GM23248 (cell line): ENCODE measurements at regions not wholly inside any gene's neighbourhood (a gene's known extent, or its start where the extent isn't known, plus 50 kb on each side); places are given as distances from the start of the nearest gene placed in this dataset.

Source experiments
- DNase-seq: peaks from one replicate; pipeline ENCODE4 v3.0.0-alpha.2; 2015
- H2AFZ ChIP-seq: fragments of 200-600 bp; sonication (generic); 2 replicates; pipeline ENCODE4 v1.6.1; 2016; ENCODE audit warnings: antibody characterized with exemption
- H3F3A ChIP-seq: fragments of 200-600 bp; sonication (generic); 2 replicates; pipeline ENCODE4 v1.6.1; 2016; ENCODE audit warnings: mild to moderate bottlenecking, antibody characterized with exemption, mixed run types; ENCODE audit not compliant: insufficient read depth
- H3K27ac ChIP-seq: fragments of 200-600 bp; sonication (generic); 2 replicates; pipeline ENCODE4 v1.5.1; 2016; ENCODE audit warnings: mild to moderate bottlenecking
- H3K27me3 ChIP-seq: fragments of 200-600 bp; sonication (generic); replicated peaks from 2 replicates; pipeline ENCODE4 v1.6.1; 2016; ENCODE audit warnings: mild to moderate bottlenecking; ENCODE audit not compliant: insufficient read depth
- H3K36me3 ChIP-seq: fragments of 200-600 bp; sonication (generic); 2 replicates; pipeline ENCODE4 v1.6.1; 2016; ENCODE audit warnings: low read depth, mild to moderate bottlenecking
- H3K4me1 ChIP-seq: fragments of 200-600 bp; sonication (generic); 2 replicates; pipeline ENCODE4 v1.6.1; 2016; ENCODE audit warnings: mild to moderate bottlenecking; ENCODE audit not compliant: insufficient read depth
- H3K4me2 ChIP-seq: fragments of 200-600 bp; sonication (generic); one replicate; pipeline ENCODE4 v1.6.1; 2016; ENCODE audit warnings: mild to moderate bottlenecking; ENCODE audit not compliant: unreplicated experiment
- H3K4me3 ChIP-seq: fragments of 200-600 bp; sonication (generic); 2 replicates; pipeline ENCODE4 v1.5.1; 2016; ENCODE audit warnings: mild to moderate bottlenecking
- H3K79me2 ChIP-seq: fragments of 200-600 bp; sonication (generic); 2 replicates; pipeline ENCODE4 v1.6.1; 2016; ENCODE audit warnings: mild to moderate bottlenecking; ENCODE audit not compliant: insufficient read depth
- H3K9ac ChIP-seq: fragments of 200-600 bp; sonication (generic); 2 replicates; pipeline ENCODE4 v1.6.1; 2016; ENCODE audit warnings: mild to moderate bottlenecking
- H3K9me2 ChIP-seq: fragments of 200-600 bp; sonication (generic); 2 replicates; pipeline ENCODE4 v1.6.1; 2016; ENCODE audit warnings: mixed run types, mild to moderate bottlenecking, moderate library complexity; ENCODE audit not compliant: insufficient read depth
- H3K9me3 ChIP-seq: fragments of 200-600 bp; sonication (generic); one replicate; pipeline ENCODE4 v1.6.1; 2017; ENCODE audit warnings: low read depth
- H4K20me1 ChIP-seq: fragments of 200-600 bp; sonication (generic); 2 replicates; pipeline ENCODE4 v1.6.0; 2016; ENCODE audit not compliant: insufficient read depth
- EZH2 ChIP-seq: fragments of 200-600 bp; sonication (generic); IDR thresholded peaks from 2 replicates; pipeline ENCODE4 v1.6.1; 2018; ENCODE audit warnings: antibody characterized with exemption, mild to moderate bottlenecking; ENCODE audit not compliant: insufficient read depth, poor library complexity, severe bottlenecking
- EZH2phosphoT487 ChIP-seq: fragments of 200-600 bp; sonication (generic); IDR thresholded peaks from 2 replicates; pipeline ENCODE4 v1.6.1; 2018; ENCODE audit warnings: antibody characterized with exemption, moderate library complexity, mild to moderate bottlenecking, low read depth; ENCODE audit not compliant: insufficient read depth
- WGBS, 2 experiments: methylation state at CpG; one replicate each; pipeline ENCODE4 v1.1.6; 2015 to 2017; ENCODE audit warnings: low lambda C conversion rate in 2 of 2, low coverage in 1 of 2; ENCODE audit errors: missing lambda C conversion rate in 2 of 2; 5-methylcytosine and 5-hydroxymethylcytosine counted together
- in situ Hi-C: fragments of 300-500 bp; cut with MboI; formaldehyde crosslinking; loops from 2 replicates; pipeline ENCODE4 v1.15.0; 2020

GRCh38 chr10:128529225-128529624, 403.0 kb upstream of the MKI67 start:
- H3K4me2 ChIP-seq = no peak overlapping the region

GRCh38 chr10:128530301-128530700, 404.1 kb upstream of the MKI67 start:
- Histone ChIP-seq H3K9me2 (no peaks in the 10 kb centered on the region), H3K27me3 (no peaks in the 10 kb centered on the region), H3K9ac (no peak overlapping the region), H3K79me2 (no peaks in the 10 kb centered on the region), H3K4me3 (no peak overlapping the region), H3K4me1 (no peaks in the 10 kb centered on the region), H3K9me3 (no peaks in the 10 kb centered on the region), H3F3A (no peaks in the 10 kb centered on the region), H3K4me2 (no peak overlapping the region), H4K20me1 (no peaks in the 10 kb centered on the region), H3K36me3 (no peaks in the 10 kb centered on the region), H2AFZ (no peak overlapping the region), H3K27ac (no peak overlapping the region)
- TF ChIP-seq EZH2phosphoT487 = no peak
- no peak for TF ChIP-seq EZH2
- peak; percentile 37 for DNase-seq
- in situ Hi-C loops = no loop called here
- 8 to 9% methylated on average over 5 of the region's 5 CpGs for WGBS, 2 experiments

More at GRCh38 chr10:128529225-128529624, 403.0 kb upstream of the MKI67 start:
- H3K4me1 ChIP-seq = no peaks in the 10 kb centered on the region
- no peaks in the 10 kb centered on the region for H3K9me2 ChIP-seq
- TF ChIP-seq EZH2 (no peak), EZH2phosphoT487 (no peak)
- no peaks in the 10 kb centered on the region for H3F3A ChIP-seq
- H3K79me2 ChIP-seq = no peaks in the 10 kb centered on the region
- no peaks in the 10 kb centered on the region for H4K20me1 ChIP-seq
- H3K36me3 ChIP-seq = no peaks in the 10 kb centered on the region
- no peaks in the 10 kb centered on the region for H3K9me3 ChIP-seq
- no peak overlapping the region for H2AFZ ChIP-seq
- H3K4me3 ChIP-seq = no peak overlapping the region
- H3K27me3 ChIP-seq = no peaks in the 10 kb centered on the region
- DNase-seq = no peak
- WGBS, 2 experiments = 38 to 44% methylated on average over 6 of the region's 6 CpGs
- no peak overlapping the region for H3K9ac ChIP-seq
- in situ Hi-C loops = no loop called here
- no peak overlapping the region for H3K27ac ChIP-seq

- Histone ChIP-seq H3K4me3 (no peak overlapping the region), H4K20me1 (no peaks in the 10 kb centered on the region), H3K27ac (no peak overlapping the region), H3K4me1 (no peaks in the 10 kb centered on the region), H3K36me3 (no peaks in the 10 kb centered on the region), H3K27me3 (no peaks in the 10 kb centered on the region), H3K9me3 (no peaks in the 10 kb centered on the region), H3F3A (no peaks in the 10 kb centered on the region), H3K9ac (no peak overlapping the region), H3K79me2 (no peaks in the 10 kb centered on the region), H3K9me2 (no peaks in the 10 kb centered on the region), H2AFZ (no peak overlapping the region), H3K4me2 (no peak overlapping the region)
- 7 to 10% methylated on average over 2 of the region's 2 CpGs for whole genome bisulfite sequencing, 2 experiments
- TF ChIP-seq EZH2 = no peak
- no peak for DNase-seq
- in situ Hi-C loops = no loop called here
Measured at GRCh38 chr10:128530946-128531345, 404.7 kb upstream of the MKI67 start.

GRCh38 chr10:128534686-128535085, 408.5 kb upstream of the MKI67 start:
- in situ Hi-C loops = no loop called here
- no peak overlapping the region for H3K4me2 ChIP-seq
- no peak overlapping the region for H3K4me3 ChIP-seq
- TF ChIP-seq EZH2 = no peak
- TF ChIP-seq EZH2phosphoT487 = no peak
- WGBS, 2 experiments = 30% methylated on average over 5 of the region's 5 CpGs
- H3K9me3 ChIP-seq = no peaks in the 10 kb centered on the region
- no peaks in the 10 kb centered on the region for H3K4me1 ChIP-seq
- no peak overlapping the region for H3K27ac ChIP-seq
- no peaks in the 10 kb centered on the region for H3K9me2 ChIP-seq
- H3K27me3 ChIP-seq = no peaks in the 10 kb centered on the region
- H4K20me1 ChIP-seq = no peaks in the 10 kb centered on the region
- H2AFZ ChIP-seq = no peak overlapping the region
- DNase-seq = no peak
- no peak overlapping the region for H3K9ac ChIP-seq
- H3K79me2 ChIP-seq = no peaks in the 10 kb centered on the region
- no peaks in the 10 kb centered on the region for H3K36me3 ChIP-seq
- no peaks in the 10 kb centered on the region for H3F3A ChIP-seq

GRCh38 chr10:128536259-128536658, 410.0 kb upstream of the MKI67 start:
- Histone ChIP-seq H3K27ac (no peak overlapping the region), H4K20me1 (no peaks in the 10 kb centered on the region), H3F3A (no peaks in the 10 kb centered on the region), H3K9ac (no peak overlapping the region), H3K36me3 (no peaks in the 10 kb centered on the region), H3K9me2 (no peaks in the 10 kb centered on the region), H3K4me1 (no peaks in the 10 kb centered on the region), H3K4me3 (no peak overlapping the region), H3K4me2 (no peak overlapping the region), H3K27me3 (no peaks in the 10 kb centered on the region), H2AFZ (no peak overlapping the region), H3K79me2 (no peaks in the 10 kb centered on the region), H3K9me3 (no peaks in the 10 kb centered on the region)
- in situ Hi-C loops = no loop called here
- DNase-seq = no peak
- 32 to 33% methylated on average over 6 of the region's 6 CpGs for WGBS, 2 experiments
- TF ChIP-seq EZH2phosphoT487 = no peak
- no peak for TF ChIP-seq EZH2
